Lung (tissue), 11 donors: ENCODE measurements at regions not wholly inside any gene's neighbourhood (a gene's known extent, or its start where the extent isn't known, plus 50 kb on each side); places are given as distances from the start of the nearest gene placed in this dataset.

Source experiments
- ATAC-seq: fragments of 200-7000 bp; cut with Tn5 transposase; one replicate; pipeline ENCODE4 v1.9.1; 2020; ENCODE audit warnings: moderate number of reproducible peaks; ENCODE audit not compliant: insufficient read depth, low FRiP score
- DNase-seq, 3 donors: peaks; one replicate each; pipeline ENCODE4 v3.0.0-alpha.2; 2013 to 2017
- H3K27ac ChIP-seq, 2 donors: one replicate each; pipeline ENCODE4 v1.5.1; 2013; ENCODE audit warnings: mild to moderate bottlenecking in 2 of 2, moderate library complexity in 2 of 2, control low read depth in 1 of 2, inconsistent platforms in 1 of 2, low read depth in 1 of 2, low read length in 1 of 2
- H3K27me3 ChIP-seq, 3 donors: one replicate each; pipeline ENCODE4 v1.5.1; 2013; ENCODE audit warnings: low read length in 2 of 3; ENCODE audit not compliant: control insufficient read depth in 3 of 3, insufficient read depth in 3 of 3
- H3K36me3 ChIP-seq, 4 donors: one replicate each; pipeline ENCODE4 v1.5.1; 2013; ENCODE audit warnings: low read length in 4 of 4, mild to moderate bottlenecking in 1 of 4, moderate library complexity in 1 of 4; ENCODE audit not compliant: control insufficient read depth in 4 of 4, insufficient read depth in 4 of 4
- H3K4me1 ChIP-seq, 5 donors: one replicate each; pipeline ENCODE4 v1.5.1; 2013; ENCODE audit warnings: low read length in 5 of 5, mild to moderate bottlenecking in 2 of 5, moderate library complexity in 1 of 5; ENCODE audit not compliant: control insufficient read depth in 5 of 5, insufficient read depth in 5 of 5
- H3K4me3 ChIP-seq: one replicate; pipeline ENCODE4 v1.5.1; 2013; ENCODE audit warnings: mild to moderate bottlenecking, control low read depth, moderate library complexity
- H3K9ac ChIP-seq, 2 donors: one replicate each; pipeline ENCODE4 v1.5.1; 2013; ENCODE audit warnings: low read length in 2 of 2, control low read depth in 1 of 2; ENCODE audit not compliant: insufficient read depth in 1 of 2
- H3K9me3 ChIP-seq, 4 donors: one replicate each; pipeline ENCODE4 v1.5.1; 2013; ENCODE audit warnings: low read length in 3 of 4, mild to moderate bottlenecking in 1 of 4, moderate library complexity in 1 of 4; ENCODE audit not compliant: control insufficient read depth in 4 of 4, insufficient read depth in 3 of 4
- CTCF ChIP-seq: IDR thresholded peaks from 2 replicates; pipeline ENCODE4 v1.5.1; 2012; ENCODE audit warnings: mild to moderate bottlenecking; ENCODE audit errors: control extremely low read depth, extremely low read depth
- whole genome bisulfite sequencing, 2 donors: extraction: QIAGEN DNeasy Blood & Tissue Kit; methylation state at CpG; one replicate each; pipeline ENCODE4 v1.1.7; 2013; 5-methylcytosine and 5-hydroxymethylcytosine counted together
- donor health status: control.
- donor health status: control.
- donor health status: Bipolar disorder and iron deficiency.
- donor health status: healthy.
- donor health status: DM: yes; HTN: yes; CAD: no.

GRCh38 chr4:107351196-107351595 lies 315.1 kb upstream of the DKK2 start:
- H3K9me3 ChIP-seq, result no peaks in the 10 kb centered on the region
- DNase-seq (no peak), ATAC-seq (no peak)
- H3K4me1 ChIP-seq, result no peaks in the 10 kb centered on the region
- no peak overlapping the region for H3K27ac ChIP-seq
- no peak overlapping the region for H3K9ac ChIP-seq
- H3K27me3 ChIP-seq, result no peaks in the 10 kb centered on the region
- H3K36me3 ChIP-seq, result no peaks in the 10 kb centered on the region
- no peak overlapping the region for H3K4me3 ChIP-seq
- no peak for TF ChIP-seq CTCF

GRCh38 chr4:107349732-107350131 lies 313.6 kb upstream of the DKK2 start:
- DNase-seq, result no peak
- H3K9ac ChIP-seq, result no peak overlapping the region
- no peaks in the 10 kb centered on the region for H3K4me1 ChIP-seq
- no peak overlapping the region for H3K4me3 ChIP-seq
- ATAC-seq, result no peak
- H3K27ac ChIP-seq, result no peak overlapping the region
- H3K36me3 ChIP-seq, result no peaks in the 10 kb centered on the region
- TF ChIP-seq CTCF, result no peak
- no peaks in the 10 kb centered on the region for H3K27me3 ChIP-seq
- no peaks in the 10 kb centered on the region for H3K9me3 ChIP-seq

GRCh38 chr4:107349266-107349665 lies 313.2 kb upstream of the DKK2 start:
- Histone ChIP-seq H3K4me3 (no peak overlapping the region), H3K9me3 (no peaks in the 10 kb centered on the region), H3K27me3 (no peaks in the 10 kb centered on the region), H3K9ac (no peak overlapping the region), H3K36me3 (no peaks in the 10 kb centered on the region), H3K27ac (no peak overlapping the region), H3K4me1 (no peaks in the 10 kb centered on the region)
- ATAC-seq, result no peak
- WGBS, 2 donors, result 46 to 65% methylated on average over 1 of the region's 1 CpG
- DNase-seq, result no peak
- TF ChIP-seq CTCF, result no peak

GRCh38 chr4:107348188-107349050 lies 312.3 kb upstream of the DKK2 start:
- no peak for ATAC-seq

More at GRCh38 chr4:107348188-107349050, 312.3 kb upstream of the DKK2 start:
- Histone ChIP-seq H3K9me3 (no peaks in the 10 kb centered on the region), H3K4me1 (no peaks in the 10 kb centered on the region), H3K27ac (no peak overlapping the region), H3K9ac (no peak overlapping the region), H3K27me3 (no peaks in the 10 kb centered on the region), H3K4me3 (no peak overlapping the region), H3K36me3 (no peaks in the 10 kb centered on the region)
- DNase-seq, result no peak
- TF ChIP-seq CTCF, result no peak
- WGBS, 2 donors, result 82 to 83% methylated on average over 6 of the region's 6 CpGs
